HG03342 (cell line): ENCODE measurements at regions not wholly inside any gene's neighbourhood (a gene's known extent, or its start where the extent isn't known, plus 50 kb on each side); places are given as distances from the start of the nearest gene placed in this dataset.
A peak's percentile ranks its signal among the peaks of the same experiment; 100 is the strongest.

Source experiments
- ATAC-seq: cut with Tn5 transposase; IDR thresholded peaks from one replicate; pipeline ENCODE4 v1.9.1; 2021; ENCODE audit warnings: mild to moderate bottlenecking, moderate library complexity; ENCODE audit not compliant: unreplicated experiment

DNA sequence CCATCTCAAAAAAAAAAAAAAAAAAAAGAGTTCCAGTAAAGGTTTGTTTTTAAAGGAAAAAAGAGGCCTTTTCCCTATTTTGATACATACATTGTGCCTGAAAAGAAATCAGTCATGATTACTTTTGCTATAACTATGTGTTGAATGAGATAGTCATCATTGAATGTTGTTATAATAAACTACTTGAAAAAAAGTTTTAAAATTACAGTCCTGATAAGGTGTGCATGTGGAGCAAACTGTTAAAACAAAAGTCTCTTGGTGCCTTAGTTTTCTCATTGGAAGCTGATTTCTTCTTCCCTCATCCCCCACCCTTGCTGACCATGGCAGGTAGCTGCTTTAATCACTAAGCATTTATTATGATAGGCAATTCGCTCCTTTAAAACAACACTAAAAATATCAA is 172.3 kb upstream of the TBCA start:
- ATAC-seq = no peak

DNA sequence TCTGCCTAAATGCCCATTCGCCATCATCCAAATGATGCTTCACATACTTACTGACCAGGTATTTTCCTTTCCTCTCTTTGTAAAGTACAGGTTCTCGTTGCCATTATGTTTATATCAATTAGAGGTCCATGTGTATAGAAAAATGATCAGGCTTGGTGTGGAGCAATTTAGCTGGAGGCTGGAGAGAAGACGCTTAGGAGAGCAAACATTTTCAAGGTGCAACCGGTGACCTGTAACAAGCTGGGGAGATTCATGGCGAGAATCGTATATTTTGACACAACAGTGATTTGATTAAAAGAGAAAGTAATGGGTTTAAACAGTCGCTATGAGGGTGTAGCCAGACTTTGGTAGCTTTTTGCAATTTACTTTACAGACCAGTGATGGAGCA is 170.9 kb upstream of the TBCA start:
- ATAC-seq = no peak

DNA sequence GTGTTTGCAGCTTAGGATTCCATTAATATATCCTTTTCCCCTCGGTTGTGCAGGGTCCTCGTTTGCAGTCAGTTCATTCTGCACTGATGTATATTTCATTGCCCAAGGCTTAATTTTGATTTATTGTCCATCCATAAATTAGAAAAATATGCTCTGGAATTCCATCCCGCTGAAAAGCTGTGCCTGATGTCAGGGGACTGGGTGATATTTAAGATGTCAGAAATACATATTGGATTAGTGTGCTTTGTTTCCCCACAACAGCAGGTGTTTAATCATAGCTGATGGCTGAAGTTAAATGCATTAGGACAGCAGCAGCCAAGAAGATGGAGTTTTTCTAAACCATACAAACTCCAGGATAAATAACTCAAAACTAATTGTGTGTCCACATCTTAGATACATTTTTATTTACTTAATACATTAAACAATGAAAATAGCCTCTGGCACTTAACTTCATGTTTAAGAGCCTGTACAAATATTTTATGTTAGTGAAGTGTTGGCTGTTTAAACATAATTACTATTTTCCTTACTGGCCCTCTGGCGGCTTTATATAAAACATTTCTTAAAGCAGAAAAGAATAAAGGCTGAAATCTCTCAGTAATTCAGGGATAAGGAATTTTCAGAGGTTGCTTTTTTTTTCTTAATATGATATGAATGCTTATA is 170.4 kb upstream of the TBCA start:
- ATAC-seq = no peak

DNA sequence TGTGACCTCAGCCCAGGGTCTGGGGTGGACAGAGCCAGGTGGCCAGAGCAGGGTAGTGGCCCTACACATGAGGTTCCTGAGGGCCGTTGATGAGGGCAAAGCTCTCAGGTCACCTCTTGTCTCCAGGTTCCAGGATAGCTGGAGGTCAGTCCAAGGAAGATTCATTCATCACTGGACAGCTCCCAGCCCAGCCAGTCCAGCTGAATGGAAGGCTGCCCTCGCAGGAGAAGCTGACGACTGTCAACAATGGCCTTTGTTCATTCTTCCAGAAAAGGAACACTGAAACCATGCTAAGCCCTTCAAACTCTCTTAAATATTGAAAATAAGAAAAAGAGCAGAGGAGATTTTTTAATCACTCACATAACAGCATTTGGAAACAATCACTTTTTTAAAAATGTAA is 169.7 kb upstream of the TBCA start:
- ATAC-seq = no peak

DNA sequence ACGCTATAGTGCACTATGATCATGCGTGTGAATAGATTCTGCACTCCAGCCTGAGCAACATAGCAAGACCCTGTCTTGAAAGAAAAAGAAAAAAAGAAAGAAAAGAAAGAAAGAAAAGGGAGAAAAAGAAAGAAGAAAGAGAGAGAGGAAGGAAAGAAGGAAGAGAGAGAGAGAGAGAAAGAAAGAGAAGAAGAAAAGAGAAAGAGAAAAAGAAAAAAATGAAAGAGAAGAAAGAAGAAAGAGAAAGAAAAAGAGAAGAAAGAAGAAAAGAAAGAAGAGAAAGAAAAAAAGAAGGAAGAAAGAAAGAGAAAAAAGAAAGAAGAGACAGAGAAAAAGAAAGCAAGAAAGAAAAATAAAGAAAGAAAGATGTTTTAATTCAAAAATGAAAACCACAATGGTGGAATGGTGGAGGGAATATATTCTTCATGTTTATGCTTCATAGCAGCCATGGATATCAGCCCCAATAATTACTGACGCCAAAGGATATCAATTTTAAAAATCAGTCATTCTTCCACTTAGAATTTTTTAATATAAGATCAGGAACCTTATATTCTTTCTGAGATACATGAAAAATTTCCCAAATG is 168.7 kb upstream of the TBCA start:
- no peak for ATAC-seq

DNA sequence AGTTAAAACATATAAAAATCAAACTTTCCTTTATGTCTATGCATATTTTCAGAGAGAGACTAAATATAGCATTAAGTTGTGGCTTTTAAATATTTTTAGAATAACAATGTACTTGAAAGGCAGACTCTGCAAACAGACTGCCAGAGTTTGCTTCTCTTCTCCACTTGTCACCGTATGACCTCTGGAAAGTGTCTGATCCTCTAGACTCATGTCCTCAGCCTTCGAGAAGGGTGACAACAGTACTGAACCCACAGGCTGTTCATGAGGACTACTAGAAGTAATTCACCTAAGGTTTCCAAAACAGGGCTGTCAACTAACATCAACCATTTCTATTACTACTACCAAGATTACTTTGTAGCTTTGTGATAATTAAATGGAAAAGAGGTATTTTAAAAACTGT is 167.7 kb upstream of the TBCA start:
- ATAC-seq = no peak

DNA sequence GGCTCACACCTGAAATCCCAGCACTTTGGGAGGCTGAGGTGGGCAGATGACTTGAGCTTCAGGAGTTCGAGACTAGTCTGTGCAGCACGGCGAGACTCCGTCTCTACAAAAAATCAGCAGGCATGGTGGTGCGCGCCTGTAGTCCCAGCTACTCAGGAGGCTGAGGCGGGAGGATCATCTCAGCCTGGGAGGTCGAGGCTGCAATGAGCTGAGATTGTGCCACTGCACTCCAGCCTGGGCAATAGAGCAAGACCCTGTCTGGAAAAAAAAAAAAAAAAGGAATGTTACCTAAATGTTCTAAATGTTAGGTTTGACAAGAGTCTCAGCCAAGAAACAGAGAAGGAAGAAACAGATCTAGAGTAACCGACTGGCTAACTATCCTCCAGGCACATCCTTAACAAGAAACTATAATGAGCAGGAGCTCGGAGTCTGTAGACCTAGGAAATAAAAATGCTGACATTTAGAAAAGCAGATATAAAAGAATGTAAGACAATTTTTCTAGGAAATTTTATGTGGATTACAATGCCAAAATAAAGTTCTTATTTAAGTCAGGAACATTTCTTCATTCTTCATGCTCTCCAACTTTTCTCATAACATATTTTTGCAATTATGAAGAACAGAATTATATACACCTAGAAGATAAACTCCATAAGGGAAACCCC is 166.6 kb upstream of the TBCA start:
- ATAC-seq = no peak

DNA sequence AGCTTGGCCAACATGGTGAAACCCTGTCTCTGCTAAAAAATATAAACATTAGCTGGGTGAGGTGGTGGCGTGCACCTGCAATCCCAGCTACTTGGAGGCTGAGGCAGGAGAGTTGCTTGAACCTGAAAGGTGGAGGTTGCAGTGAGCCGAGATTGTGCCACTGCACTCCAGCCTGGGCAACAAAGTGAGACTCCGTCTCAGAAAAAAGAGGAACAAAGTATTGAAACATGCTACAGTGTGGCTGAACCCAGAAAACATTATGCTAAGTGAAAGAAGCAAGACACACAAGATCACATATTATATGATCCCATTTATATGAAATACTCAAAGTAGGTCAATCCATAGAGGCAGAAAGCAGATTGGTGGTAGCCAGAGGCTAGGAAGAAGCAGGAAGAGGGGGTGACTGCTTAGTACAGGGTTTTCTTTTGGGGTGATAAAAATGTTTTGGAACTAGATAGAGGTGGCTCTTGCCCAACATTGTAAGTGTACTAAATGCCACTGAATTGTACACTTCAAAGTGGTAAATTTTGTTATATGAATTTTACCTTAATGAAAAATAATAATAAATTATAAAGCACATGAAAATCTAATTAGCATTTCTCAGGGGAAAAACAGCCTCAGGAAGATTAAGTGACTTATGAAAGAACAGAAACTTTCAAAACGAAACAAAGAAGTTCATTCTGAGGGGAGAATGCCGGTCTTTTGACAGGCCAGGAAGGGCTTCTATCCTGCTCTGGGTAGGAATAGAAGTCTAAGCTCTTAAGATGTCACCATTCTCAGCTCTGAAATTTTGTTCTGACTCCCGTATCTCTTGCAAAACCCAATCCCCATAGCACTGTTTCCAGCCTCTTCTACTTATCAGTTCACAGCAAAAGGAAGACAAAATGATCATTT is 161.1 kb upstream of the TBCA start:
- peak; percentile 82 for ATAC-seq

DNA sequence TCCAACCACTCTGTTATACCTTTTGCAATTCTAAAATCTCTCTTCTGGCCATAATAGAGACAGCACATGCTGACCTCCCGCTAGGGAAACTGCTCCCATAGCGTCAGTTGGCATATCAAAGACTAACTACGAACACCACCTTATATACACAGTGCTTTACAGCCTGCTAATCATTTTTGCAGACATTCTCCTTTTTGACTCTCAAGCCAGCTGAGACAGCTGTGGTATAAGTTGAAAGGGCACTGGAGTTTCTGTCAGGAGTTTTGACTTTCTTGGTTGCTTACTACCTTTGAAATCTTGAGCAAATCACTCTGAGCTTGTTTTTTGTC is 160.2 kb upstream of the TBCA start:
- ATAC-seq = peak; percentile 22

DNA sequence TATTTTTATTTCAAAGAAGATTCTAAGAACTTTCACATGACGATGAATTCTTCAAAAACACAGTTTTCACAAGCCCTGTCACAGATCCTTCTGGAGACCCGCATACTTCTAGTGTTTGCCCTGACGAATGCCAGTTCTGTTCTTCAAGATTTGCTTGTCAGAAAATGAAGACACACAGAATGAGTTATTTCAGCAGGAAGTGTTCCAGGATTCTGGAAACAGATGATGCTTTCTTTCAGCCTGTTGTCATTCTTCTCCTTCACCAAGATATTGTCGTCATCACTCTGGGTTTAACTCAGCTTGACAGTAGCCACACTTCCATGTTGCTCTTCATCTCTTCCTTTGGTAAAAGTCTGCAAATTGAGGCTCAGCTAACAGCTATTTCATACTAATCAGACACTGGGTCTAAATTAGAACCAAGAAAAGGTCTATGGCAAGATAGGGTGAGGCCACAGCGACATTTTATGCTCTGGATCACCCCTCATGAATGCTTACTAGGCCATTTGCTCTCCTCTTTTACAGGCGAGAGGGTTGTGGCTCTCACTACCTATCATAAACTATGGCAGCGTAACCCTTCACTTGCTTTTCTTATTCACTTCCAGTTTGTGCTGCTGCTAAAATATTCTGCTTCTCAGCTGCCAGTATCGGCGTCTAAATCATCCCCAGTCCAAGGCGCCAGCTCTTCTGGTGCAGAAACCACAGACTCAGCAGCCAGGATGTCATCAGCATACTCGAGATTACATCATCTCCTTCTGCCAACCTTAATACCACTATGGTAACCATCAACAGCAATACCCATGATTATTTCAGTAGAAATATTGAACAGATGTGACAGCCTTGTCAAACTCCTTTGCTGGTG is 159.6 kb upstream of the TBCA start:
- peak; percentile 52 for ATAC-seq

DNA sequence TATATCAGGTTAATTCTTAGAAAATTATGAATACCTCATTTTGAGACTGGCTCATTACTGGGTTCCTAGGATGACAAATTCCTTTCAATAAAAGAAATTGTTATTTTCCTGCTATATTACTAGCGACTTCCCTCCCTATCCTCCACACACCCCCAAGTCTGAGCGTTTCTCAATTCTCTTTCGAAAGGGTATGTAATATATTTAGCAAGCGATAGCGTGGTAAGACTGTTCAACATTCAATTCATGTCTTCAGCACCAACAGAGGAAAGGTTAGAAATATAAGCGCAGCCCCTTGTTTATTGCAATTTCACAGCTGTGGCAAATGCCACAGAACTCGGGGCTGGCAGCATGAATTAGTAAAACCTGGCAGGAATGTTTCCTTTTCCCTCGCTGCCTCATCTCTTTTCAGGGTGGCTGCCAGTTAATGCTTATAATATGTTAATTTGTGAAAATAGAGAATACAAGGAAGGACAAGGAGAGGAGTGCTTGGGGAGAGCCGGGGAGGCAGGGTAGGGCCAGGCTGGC is 152.7 kb upstream of the TBCA start:
- no peak for ATAC-seq

DNA sequence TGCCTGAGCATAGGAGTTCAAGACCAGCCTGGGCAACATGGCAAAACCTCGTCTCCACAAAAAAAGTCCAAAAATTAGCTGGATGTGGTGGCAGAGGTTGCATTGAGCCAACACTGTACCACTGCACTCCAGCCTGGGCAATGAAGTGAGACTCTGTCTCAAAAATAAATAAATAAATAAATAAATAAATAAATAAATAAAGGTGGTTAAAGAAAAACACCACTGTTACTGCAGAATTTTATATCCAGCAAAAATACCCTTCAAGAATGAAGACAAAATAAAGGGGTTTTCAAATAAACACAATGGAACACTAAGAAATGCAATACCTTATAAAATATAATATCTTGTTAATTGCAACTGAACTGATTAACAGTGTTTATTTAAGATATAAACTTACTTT is 150.2 kb upstream of the TBCA start:
- ATAC-seq = no peak

DNA sequence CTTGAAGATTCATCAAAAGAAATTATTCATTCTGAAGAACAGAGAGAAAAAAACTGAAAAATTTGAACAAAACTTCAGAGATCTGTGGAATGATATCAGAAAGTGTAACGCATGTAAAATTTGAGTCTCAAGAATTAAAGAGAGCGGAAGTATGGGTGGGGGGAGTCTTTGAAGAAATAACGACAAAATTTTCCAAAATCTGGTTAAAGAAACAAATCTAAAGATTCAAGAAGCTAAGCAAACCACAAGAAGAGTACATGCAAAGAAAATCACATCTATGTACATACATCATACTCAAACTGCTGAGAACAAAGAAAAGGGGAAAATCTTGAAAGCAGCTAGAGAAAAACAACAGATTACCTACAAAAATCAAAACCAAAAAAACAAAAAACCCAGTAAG is 149.4 kb upstream of the TBCA start:
- ATAC-seq = no peak

DNA sequence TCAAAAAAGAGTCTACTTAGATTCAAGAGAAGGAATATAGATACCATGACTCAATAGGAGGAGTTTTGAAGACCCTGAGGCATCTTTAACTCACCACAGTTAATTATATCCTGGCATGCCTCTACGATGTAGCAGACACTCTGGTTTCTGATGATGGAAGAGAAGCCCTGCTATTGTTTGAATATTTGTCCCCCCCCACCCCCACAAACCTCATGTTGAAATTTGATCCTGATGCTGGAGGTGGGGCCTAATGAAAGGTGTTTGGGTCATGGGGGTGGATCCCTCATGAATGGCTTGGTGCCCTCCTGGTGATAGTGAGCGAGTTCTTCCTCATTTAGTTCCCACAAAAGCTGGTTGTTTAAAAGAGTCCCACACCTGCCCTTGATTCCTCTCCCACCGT is 147.9 kb upstream of the TBCA start:
- no peak for ATAC-seq

DNA sequence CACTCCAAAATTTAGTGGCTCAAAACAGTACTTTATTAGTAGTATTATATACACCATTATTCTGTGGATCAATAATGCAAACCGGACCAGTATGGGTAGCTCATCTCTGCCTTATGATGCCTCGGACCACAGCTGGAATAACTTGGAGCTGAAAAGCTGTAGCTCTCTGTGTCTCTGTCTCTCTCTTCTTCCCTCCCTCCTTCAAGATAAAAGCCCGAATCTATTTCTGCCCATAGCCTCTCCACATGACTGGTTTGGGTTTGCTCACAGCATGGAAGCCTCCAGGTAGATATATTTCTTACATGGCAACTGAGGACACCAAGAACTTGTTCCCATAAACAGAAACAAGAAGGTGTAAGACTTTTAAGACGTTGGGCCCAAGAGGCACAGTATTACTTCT is 147.5 kb upstream of the TBCA start:
- no peak for ATAC-seq

DNA sequence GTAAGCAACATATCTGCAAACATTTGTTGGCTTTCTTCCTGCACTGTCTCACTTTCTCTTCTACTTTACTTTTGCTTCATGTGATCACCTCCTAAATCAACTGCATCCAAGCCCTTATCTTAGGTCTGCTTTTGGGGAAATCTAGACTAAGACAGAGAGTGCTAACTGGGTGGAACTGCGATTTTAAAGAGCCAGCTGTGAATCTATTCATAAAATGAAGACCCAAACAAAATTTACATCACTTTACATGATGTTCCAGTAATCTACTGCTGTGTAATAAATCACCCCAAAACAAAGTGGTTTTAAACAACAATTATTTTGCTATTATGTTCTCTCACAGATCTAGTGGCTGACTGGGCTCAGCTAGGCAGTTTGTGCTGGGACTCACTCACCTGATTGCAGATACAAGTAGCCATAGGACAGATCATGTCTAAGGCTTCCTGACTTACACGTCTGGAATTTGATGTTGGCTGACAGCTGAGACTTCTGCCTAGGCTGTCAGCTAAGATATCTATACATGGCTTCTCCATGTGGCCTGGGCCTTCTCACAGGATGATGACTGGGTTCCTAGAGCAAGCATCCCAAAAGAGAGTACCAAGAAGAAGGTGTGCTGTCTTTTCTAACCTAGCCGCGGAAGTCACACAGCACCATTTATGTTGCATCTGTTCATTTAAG is 145.1 kb upstream of the TBCA start:
- no peak for ATAC-seq

DNA sequence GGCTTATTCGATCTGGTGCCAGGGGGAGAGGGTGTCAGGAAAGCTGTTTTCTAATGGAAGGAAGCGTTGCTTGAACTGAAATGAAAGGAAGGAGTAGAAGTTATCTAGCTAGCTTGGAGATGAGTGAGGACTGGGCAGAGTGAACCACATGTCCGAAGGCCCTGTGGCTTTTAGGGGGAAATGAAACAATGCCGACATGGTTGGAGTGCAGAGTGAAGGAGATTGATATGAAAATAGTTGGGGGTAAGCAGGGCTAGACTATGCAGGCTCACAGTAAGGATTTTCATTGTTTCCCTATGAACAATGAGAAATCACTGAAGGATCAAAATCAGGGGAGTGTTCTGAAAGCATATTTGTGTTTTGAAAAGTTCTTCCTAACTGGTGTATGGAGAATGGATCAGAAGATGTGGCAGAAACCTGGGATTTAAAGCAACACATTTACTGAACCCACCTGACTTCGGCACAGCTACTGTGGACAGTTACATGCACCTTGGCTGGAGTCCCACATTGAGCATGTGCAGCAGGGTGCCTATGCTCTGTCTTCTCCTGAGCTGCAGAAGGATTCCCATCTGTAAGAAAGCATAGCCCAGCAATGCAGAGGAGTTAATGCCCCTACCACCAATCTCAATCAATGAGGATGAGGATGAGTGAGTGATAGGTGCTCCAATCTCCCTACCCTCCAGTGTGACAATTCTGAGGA is 144.4 kb upstream of the TBCA start:
- ATAC-seq = no peak

DNA sequence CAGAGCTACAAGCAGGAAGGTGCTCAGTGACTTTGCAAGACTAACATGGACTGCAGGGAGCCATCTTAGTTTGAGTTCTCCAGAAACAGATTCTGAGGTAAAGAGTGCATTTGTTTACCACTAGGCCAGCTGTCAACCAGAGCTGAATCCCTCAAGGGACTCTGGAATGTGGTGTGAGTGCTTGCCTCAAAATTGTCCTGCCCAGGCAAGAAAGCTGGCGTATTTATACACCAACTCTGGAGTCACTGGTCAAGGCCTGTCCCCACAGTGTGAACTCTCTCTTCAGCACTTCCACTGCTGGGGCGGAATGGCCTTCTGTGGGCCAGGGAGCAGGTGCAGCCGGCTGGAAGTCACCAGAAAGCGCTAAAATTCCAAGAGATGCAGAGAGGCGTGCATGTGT is 139.2 kb upstream of the TBCA start:
- no peak for ATAC-seq

DNA sequence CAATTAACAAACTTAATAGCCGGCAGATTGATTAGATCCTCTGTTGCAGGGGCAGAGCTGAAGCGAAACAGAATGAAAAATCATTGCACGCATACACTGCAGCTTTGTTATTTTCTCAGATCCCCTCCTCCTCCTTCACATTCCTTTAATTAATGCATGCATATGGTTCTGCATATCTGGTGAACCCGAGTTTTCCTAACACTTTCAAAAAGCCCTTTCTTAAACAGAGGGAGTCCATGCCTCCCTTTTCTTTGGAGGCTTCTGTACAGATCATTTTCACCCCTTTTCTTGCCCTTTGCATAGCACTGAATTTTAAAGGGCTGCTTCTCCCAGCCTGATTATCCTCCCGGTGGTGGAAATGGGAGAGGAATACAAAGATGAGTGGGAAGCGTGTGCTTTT is 136.6 kb upstream of the TBCA start:
- no peak for ATAC-seq
